ENCODE measurements at regions not wholly inside any gene's neighbourhood (a gene's known extent, or its start where the extent isn't known, plus 50 kb on each side); places are given as distances from the start of the nearest gene placed in this dataset.
"Not testable (repeated sequence)": the region's sequence is repeated elsewhere in the genome, so short reads cannot be mapped to it uniquely, and the experiment has no call there.

- no peak overlapping the region for H2AFZ ChIP-seq (ENCODE audit: low read depth)
- H3K4me2 ChIP-seq: no peak overlapping the region
- no peaks in the 10 kb centered on the region for H3K27me3 ChIP-seq (ENCODE audit: insufficient read depth, low read depth)
- no peak overlapping the region for H3K4me3 ChIP-seq (IDR thresholded peaks at IDR 0.05; ENCODE audit: insufficient read depth, low read depth, low read length)
- H3K79me2 ChIP-seq (ENCODE audit: insufficient read depth, low read depth): no peaks in the 10 kb centered on the region
- no peak overlapping the region for H3K27ac ChIP-seq
- H3K36me3 ChIP-seq (ENCODE audit: insufficient read depth): no peaks in the 10 kb centered on the region
- H3K9ac ChIP-seq: no peak overlapping the region
- H4K20me1 ChIP-seq (ENCODE audit: insufficient read depth): no peaks in the 10 kb centered on the region
- no peaks in the 10 kb centered on the region for H3K4me1 ChIP-seq (ENCODE audit: low read depth, poor library complexity, severe bottlenecking)
- TF ChIP-seq CTCF (conservative IDR thresholded peaks at IDR 0.05; ENCODE audit: low read depth, low read length): no peak
Measured at GRCh38 chr15:26066896-26067295, 203.8 kb upstream of the ATP10A start.

- Histone ChIP-seq H3K9ac (no peak overlapping the region), H3K4me1 (ENCODE audit: low read depth, poor library complexity, severe bottlenecking) (no peaks in the 10 kb centered on the region), H3K27ac (no peak overlapping the region), H3K27me3 (ENCODE audit: insufficient read depth, low read depth) (no peaks in the 10 kb centered on the region), H3K36me3 (ENCODE audit: insufficient read depth) (no peaks in the 10 kb centered on the region), H3K4me3 (IDR thresholded peaks at IDR 0.05; ENCODE audit: insufficient read depth, low read depth, low read length) (no peak overlapping the region), H4K20me1 (ENCODE audit: insufficient read depth) (no peaks in the 10 kb centered on the region), H3K79me2 (ENCODE audit: insufficient read depth, low read depth) (no peaks in the 10 kb centered on the region), H2AFZ (ENCODE audit: low read depth) (no peak overlapping the region), H3K4me2 (no peak overlapping the region)
- no peak for TF ChIP-seq CTCF (conservative IDR thresholded peaks at IDR 0.05; ENCODE audit: low read depth, low read length)
Measured at GRCh38 chr15:26065723-26066122, 202.6 kb upstream of the ATP10A start.

- Histone ChIP-seq H3K4me1 (ENCODE audit: low read depth, poor library complexity, severe bottlenecking) (no peaks in the 10 kb centered on the region), H3K79me2 (ENCODE audit: insufficient read depth, low read depth) (no peaks in the 10 kb centered on the region), H2AFZ (ENCODE audit: low read depth) (no peak overlapping the region), H3K9ac (no peak overlapping the region), H3K4me3 (IDR thresholded peaks at IDR 0.05; ENCODE audit: insufficient read depth, low read depth, low read length) (no peak overlapping the region), H3K27ac (no peak overlapping the region), H4K20me1 (ENCODE audit: insufficient read depth) (no peaks in the 10 kb centered on the region), H3K4me2 (no peak overlapping the region), H3K36me3 (ENCODE audit: insufficient read depth) (no peaks in the 10 kb centered on the region), H3K27me3 (ENCODE audit: insufficient read depth, low read depth) (no peaks in the 10 kb centered on the region)
- TF ChIP-seq CTCF (conservative IDR thresholded peaks at IDR 0.05; ENCODE audit: low read depth, low read length): no peak
Measured at GRCh38 chr15:26061248-26061647, 198.1 kb upstream of the ATP10A start.

- H3K79me2 ChIP-seq (ENCODE audit: insufficient read depth, low read depth); H3K4me2 ChIP-seq; H4K20me1 ChIP-seq (ENCODE audit: insufficient read depth); H3K27ac ChIP-seq; H3K27me3 ChIP-seq (ENCODE audit: insufficient read depth, low read depth); H2AFZ ChIP-seq (ENCODE audit: low read depth); H3K9ac ChIP-seq; H3K4me1 ChIP-seq (ENCODE audit: low read depth, poor library complexity, severe bottlenecking); H3K36me3 ChIP-seq (ENCODE audit: insufficient read depth); H3K4me3 ChIP-seq (IDR thresholded peaks at IDR 0.05; ENCODE audit: insufficient read depth, low read depth, low read length): not testable (repeated sequence)
Measured at GRCh38 chr15:26056766-26057165, 193.6 kb upstream of the ATP10A start.

GRCh38 chr15:26051761-26052675, 188.9 kb upstream of the ATP10A start:
- no peak overlapping the region for H3K9ac ChIP-seq
- no peaks in the 10 kb centered on the region for H3K27me3 ChIP-seq (ENCODE audit: insufficient read depth, low read depth)
- H3K4me3 ChIP-seq (IDR thresholded peaks at IDR 0.05; ENCODE audit: insufficient read depth, low read depth, low read length): no peak overlapping the region
- H3K4me2 ChIP-seq: no peak overlapping the region
- TF ChIP-seq CTCF (conservative IDR thresholded peaks at IDR 0.05; ENCODE audit: low read depth, low read length): no peak
- H3K79me2 ChIP-seq (ENCODE audit: insufficient read depth, low read depth): no peaks in the 10 kb centered on the region
- H4K20me1 ChIP-seq (ENCODE audit: insufficient read depth): no peaks in the 10 kb centered on the region
- no peaks in the 10 kb centered on the region for H3K36me3 ChIP-seq (ENCODE audit: insufficient read depth)
- H2AFZ ChIP-seq (ENCODE audit: low read depth): no peak overlapping the region
- no peak overlapping the region for H3K27ac ChIP-seq
- no peaks in the 10 kb centered on the region for H3K4me1 ChIP-seq (ENCODE audit: low read depth, poor library complexity, severe bottlenecking)
